ENCODE measurements at regions not wholly inside any gene's neighbourhood (a gene's known extent, or its start where the extent isn't known, plus 50 kb on each side); places are given as distances from the start of the nearest gene placed in this dataset.
"Not testable (repeated sequence)": the region's sequence is repeated elsewhere in the genome, so short reads cannot be mapped to it uniquely, and the experiment has no call there.

DNA sequence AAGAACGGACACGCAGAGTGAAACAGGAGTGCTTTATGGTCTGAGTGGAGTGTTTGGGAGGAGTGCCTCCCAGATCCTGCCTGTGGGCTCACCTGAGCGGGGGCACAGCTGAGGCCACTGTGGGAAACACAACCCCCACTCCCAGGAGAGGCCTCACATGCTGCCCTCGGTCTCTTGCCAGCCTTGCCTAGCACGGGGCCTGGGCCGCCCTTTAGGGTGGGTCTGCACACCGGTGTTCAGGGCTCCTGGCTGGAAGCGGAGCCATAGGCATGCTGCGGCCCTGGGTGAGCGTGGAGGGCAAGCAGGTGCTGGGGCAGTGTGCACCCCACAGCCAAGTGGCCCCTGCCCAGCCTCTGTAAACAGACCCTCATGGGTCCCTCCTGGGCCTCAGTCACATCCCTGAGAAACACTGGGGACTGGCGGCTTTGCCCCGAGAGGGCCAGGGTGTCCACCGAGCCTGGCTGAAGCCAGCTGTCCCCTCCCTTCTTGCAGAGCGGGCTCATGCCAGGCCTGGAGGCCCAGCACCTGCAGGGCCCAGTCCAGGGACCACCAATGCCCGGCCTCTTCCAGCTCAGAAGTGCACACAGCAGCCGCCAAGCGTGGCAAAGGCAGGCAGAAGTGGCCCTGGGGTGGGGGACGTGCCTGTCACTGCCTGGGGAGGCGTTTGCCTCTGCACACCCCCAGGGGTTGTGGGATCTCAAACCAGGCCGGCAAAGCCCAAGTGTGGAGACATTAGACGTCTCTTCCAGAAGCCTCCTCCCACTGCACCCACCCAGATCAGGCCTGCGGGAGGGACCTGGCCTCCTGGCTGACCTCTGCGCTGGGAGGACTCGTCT, 305.9 kb downstream of the CCDC74A start:
- not testable (repeated sequence) for H3K4me1 ChIP-seq; DNase-seq (ENCODE audit: low spot score in 2 of 2); H3K4me3 ChIP-seq; H3K9me3 ChIP-seq; H3K36me3 ChIP-seq; H3K27ac ChIP-seq
- peaks cover 35% of the 10 kb centered on the region for H3K27me3 ChIP-seq
- WGBS = 73% methylated on average over 5 of the region's 24 CpGs

DNA sequence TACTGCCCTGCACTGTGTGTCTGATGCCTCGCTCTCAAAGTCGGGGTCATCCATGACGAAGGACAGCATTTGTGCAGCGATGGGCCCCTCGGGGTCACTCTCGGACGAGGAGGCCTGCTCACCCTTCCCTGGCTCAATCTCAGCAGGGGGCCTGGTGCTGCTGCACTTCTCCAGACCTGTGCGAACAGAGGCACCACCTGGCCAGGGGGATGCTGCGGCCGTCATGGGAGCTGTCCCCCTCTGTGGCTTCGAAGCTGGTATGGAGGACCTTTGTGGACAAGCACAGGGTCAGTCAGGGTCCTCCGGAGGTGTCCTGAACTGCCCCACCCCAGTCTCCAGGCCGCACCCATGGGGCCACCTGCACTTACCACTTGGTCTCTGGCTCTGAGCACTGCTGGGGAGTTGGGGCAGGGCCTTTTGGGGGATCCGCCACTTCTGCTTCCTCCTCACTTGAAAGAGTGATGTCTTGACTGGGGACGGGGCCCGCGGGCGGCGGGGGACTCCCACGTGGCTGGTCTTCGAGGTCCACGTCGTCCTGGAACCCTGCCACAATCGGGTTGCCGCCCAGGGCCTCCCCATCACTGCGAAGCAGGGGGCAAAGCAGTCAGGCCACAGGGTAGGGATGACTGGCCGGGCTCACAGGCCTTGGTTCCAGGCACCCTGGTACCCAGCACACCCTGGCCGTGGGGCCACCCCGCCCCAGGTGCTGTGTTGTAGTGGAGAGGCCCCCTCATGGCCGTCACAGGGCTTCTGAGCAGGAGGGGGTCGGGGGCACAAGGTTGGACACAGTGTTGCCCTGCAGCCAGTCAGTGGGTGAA, 306.7 kb downstream of the CCDC74A start:
- 79% methylated on average over 2 of the region's 31 CpGs for WGBS
- H3K36me3 ChIP-seq; H3K4me3 ChIP-seq; H3K9me3 ChIP-seq; H3K4me1 ChIP-seq; DNase-seq (ENCODE audit: low spot score in 2 of 2); H3K27ac ChIP-seq: not testable (repeated sequence)
- H3K27me3 ChIP-seq = peaks cover 33% of the 10 kb centered on the region

DNA sequence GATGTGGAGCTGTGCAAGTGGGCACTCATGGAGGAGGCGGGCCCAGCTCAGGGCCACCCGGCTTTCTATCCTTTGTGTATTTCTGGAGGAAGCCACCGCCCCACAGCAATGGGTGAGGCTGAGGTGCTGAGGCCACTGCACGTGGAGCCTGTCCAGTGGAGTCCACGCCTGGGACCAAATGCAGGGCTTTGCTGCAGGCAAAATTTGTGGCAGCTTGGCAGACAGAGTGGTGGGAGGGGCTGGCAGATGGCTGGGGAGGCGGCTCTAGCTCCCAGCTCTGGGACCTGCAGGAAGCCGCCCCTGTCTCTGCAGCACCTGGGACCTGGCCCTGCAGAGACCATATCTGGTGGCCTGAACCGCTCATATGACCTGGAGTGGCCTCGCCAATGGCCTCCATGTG, 307.3 kb downstream of the CCDC74A start:
- DNase-seq (ENCODE audit: low spot score in 2 of 2); H3K4me1 ChIP-seq; H3K27ac ChIP-seq; H3K36me3 ChIP-seq; H3K4me3 ChIP-seq; H3K9me3 ChIP-seq: not testable (repeated sequence)
- peaks cover 26% of the 10 kb centered on the region for H3K27me3 ChIP-seq
- whole genome bisulfite sequencing = 73% methylated on average over 6 of the region's 9 CpGs

DNA sequence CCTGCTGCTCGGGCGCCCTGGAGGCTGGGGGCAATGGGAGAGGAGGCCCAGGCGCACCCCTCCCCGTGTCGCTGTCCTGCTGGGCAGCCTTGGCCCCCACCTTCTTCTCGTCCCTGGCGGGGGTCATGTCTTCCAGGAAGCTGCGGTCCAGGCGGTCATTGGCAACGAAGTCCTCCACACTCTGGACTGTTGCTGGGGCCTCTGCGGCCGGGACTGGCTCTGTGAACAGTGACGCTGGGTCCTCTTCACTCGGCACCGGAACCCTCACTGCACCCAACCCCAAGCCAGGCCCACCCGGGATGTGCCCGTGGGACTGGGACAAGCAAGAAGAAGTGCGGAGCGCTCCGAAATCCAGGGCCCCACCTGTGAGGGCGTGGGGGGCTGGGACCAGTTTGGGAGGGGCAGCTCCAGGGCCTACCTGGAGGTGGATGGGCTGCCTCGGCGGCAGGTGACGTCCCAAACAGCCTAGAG, 308.0 kb downstream of the CCDC74A start:
- TF ChIP-seq, protein P1, sequence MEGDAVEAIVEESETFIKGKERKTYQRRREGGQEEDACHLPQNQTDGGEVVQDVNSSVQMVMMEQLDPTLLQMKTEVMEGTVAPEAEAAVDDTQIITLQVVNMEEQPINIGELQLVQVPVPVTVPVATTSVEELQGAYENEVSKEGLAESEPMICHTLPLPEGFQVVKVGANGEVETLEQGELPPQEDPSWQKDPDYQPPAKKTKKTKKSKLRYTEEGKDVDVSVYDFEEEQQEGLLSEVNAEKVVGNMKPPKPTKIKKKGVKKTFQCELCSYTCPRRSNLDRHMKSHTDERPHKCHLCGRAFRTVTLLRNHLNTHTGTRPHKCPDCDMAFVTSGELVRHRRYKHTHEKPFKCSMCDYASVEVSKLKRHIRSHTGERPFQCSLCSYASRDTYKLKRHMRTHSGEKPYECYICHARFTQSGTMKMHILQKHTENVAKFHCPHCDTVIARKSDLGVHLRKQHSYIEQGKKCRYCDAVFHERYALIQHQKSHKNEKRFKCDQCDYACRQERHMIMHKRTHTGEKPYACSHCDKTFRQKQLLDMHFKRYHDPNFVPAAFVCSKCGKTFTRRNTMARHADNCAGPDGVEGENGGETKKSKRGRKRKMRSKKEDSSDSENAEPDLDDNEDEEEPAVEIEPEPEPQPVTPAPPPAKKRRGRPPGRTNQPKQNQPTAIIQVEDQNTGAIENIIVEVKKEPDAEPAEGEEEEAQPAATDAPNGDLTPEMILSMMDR (IDR thresholded peaks at IDR 0.05) = no peak
- no peak for TF ChIP-seq POLR2A (IDR thresholded peaks at IDR 0.05)
- TF ChIP-seq POLR2AphosphoS5 (IDR thresholded peaks at IDR 0.05) = no peak
- TF ChIP-seq EP300 (IDR thresholded peaks at IDR 0.05) = no peak
- Histone ChIP-seq H3K27ac (no peak overlapping the region), H3K4me3 (no peak overlapping the region), H3K4me1 (no peaks in the 10 kb centered on the region), H3K36me3 (no peaks in the 10 kb centered on the region), H3K27me3 (peaks cover 20% of the 10 kb centered on the region), H3K9me3 (no peaks in the 10 kb centered on the region)
- DNase-seq (ENCODE audit: low spot score in 2 of 2) = peak in 1 of 2 donors; percentile 50
- 87% methylated on average over 10 of the region's 24 CpGs for WGBS

DNA sequence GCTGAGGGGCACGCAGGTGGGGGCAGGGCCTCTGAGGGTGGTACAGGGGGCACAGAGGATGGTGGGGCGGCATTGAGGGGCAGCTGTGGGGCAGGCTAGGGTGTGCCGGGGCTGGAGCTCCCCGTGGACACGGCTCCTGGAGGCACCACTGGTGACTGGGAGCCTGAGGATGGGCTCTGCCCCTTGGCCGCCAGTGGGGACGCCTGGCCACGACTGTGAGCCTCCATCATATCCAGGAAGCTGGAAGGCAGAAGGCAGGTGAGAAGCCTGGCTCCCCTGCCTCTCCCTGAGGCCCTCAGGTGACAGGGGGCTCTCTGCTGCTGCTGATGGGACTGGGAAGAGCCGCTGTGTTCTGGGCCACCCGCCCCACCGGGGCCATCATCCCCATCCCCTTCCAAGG, 308.4 kb downstream of the CCDC74A start:
- not testable (repeated sequence) for H3K9me3 ChIP-seq
- 100% methylated on average over 3 of the region's 11 CpGs for WGBS

DNA sequence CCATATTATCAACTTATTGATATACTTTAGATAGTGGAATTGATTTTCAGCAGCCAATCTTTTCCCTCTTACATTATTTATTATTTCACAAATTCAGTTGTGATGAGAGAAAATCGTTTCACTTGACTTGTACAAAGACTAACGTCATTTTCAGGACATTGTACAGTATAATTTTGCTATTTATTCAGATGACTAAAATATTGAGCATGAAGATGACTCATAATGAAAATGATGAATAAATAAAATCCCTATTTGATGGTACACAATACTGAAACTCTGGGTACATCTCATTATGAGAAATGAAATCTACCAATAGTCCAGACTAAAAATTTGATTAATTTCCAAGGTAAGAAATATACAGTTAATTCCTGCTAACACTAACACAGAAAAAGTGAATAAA, 316.4 kb downstream of the CCDC74A start:
- not testable (repeated sequence) for H3K27me3 ChIP-seq; H3K4me3 ChIP-seq; H3K36me3 ChIP-seq; H3K4me1 ChIP-seq; H3K27ac ChIP-seq; DNase-seq (ENCODE audit: low spot score in 2 of 2); H3K9me3 ChIP-seq
- WGBS = 43% methylated on average over 2 of the region's 2 CpGs

More for the DNA sequence above, 308.4 kb downstream of the CCDC74A start:
- peaks cover 16% of the 10 kb centered on the region for H3K27me3 ChIP-seq
- H3K4me1 ChIP-seq; H3K27ac ChIP-seq; H3K4me3 ChIP-seq; DNase-seq (ENCODE audit: low spot score in 2 of 2); H3K36me3 ChIP-seq: not testable (repeated sequence)

DNA sequence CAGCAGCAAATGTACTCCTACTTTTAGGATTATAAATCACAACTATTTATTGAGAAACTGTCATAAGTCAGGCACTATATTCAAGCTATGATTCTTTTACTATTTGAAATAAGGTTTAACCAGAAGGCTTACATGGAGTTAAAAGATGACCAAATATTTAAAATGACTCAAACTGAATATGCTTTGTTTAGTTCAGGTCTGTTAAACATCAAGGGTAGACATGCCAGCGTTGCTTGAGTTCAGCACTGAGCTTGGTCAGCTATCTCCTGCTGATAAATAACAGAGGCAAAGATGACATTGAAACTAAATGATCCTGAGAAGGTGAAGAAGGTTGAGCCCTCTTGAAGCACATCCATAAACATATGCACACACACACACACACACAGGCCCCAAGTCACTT, 305.6 kb downstream of the ANKRD30BL start:
- DNase-seq (ENCODE audit: low spot score in 2 of 2); H3K27ac ChIP-seq; H3K36me3 ChIP-seq; H3K27me3 ChIP-seq; H3K4me1 ChIP-seq; H3K9me3 ChIP-seq; H3K4me3 ChIP-seq: not testable (repeated sequence)
- WGBS = 33% methylated on average over 1 of the region's 1 CpG

DNA sequence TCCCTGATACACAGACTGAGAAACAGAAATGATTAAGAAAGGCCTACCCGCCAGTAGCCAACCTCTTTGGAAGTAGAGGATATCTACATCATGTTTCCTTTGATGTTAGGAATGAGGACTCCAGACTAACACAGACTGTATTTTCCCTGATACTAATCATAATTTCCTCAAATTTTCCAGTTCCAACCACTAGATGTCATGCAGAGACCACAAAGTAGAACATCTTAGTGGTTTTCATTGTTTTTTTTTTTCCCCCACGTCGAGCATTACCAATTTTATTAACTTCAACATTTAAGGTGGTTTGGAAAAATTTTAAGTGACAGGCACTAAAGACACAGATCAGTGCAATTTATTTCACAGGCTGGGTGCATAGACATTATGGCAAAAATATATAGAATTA, 303.6 kb downstream of the ANKRD30BL start:
- DNase-seq (ENCODE audit: low spot score in 2 of 2); H3K27me3 ChIP-seq; H3K4me3 ChIP-seq; H3K9me3 ChIP-seq; H3K27ac ChIP-seq; H3K4me1 ChIP-seq; H3K36me3 ChIP-seq: not testable (repeated sequence)
- 9% methylated on average over 3 of the region's 3 CpGs for WGBS
